Caco-2 (cell line): ENCODE measurements at regions not wholly inside any gene's neighbourhood (a gene's known extent, or its start where the extent isn't known, plus 50 kb on each side); places are given as distances from the start of the nearest gene placed in this dataset.

Source experiments
- BruUV-seq: library from RNA; stranded (reverse); fragments of 400-500 nt; replicated peaks from 2 replicates; lab custom pipeline; 2021; lab: Mats Ljungman, UMichigan
- CTCF ChIA-PET: fragments of 300-600 bp; sonication (Branson Sonifier 250); formaldehyde crosslinking; loops from one replicate; lab custom pipeline; 2022; ENCODE audit warnings: antibody characterized with exemption; lab: Charles Lee
- POLR2A ChIA-PET: fragments of 300-600 bp; sonication (Branson Sonifier 250); formaldehyde crosslinking; loops from one replicate; lab custom pipeline; 2022; ENCODE audit warnings: antibody characterized with exemption; lab: Charles Lee
- DNase-seq, 2 experiments: peaks; one replicate each; pipeline versions ENCODE4 v3.0.0 to v3.0.0-alpha.2; 2020 to 2022
- H3K27me3 ChIP-seq: replicated peaks from 2 replicates; pipeline ENCODE4 v1.6.0; 2011; ENCODE audit warnings: low read length; ENCODE audit not compliant: control insufficient read depth, insufficient read depth
- H3K36me3 ChIP-seq: 2 replicates; pipeline ENCODE4 v1.5.1; 2011; ENCODE audit warnings: low read length; ENCODE audit not compliant: control insufficient read depth, insufficient read depth
- H3K4me1 ChIP-seq: fragments of 250-450 bp; sonication (Bioruptor Pico); 2 replicates; pipeline ENCODE4 v1.5.1; 2020; ENCODE audit warnings: mild to moderate bottlenecking
- H3K4me3 ChIP-seq: 2 replicates; pipeline ENCODE4 v1.5.1; 2011; ENCODE audit warnings: low read depth, mild to moderate bottlenecking, control low read depth, low read length
- H3K9me3 ChIP-seq: fragments of 250-450 bp; sonication (Bioruptor Pico); 2 replicates; pipeline ENCODE4 v1.5.1; 2020; ENCODE audit warnings: mild to moderate bottlenecking, moderate library complexity
- H3K27ac Mint-ChIP-seq: one replicate; pipeline ENCODE4 v1.8.0; 2022; ENCODE audit warnings: mixed read lengths; ENCODE audit not compliant: unreplicated experiment
- H3K27me3 Mint-ChIP-seq: one replicate; pipeline ENCODE4 v1.8.0; 2022; ENCODE audit warnings: mixed read lengths; ENCODE audit not compliant: insufficient read depth, unreplicated experiment
- H3K36me3 Mint-ChIP-seq: one replicate; pipeline ENCODE4 v1.8.0; 2022; ENCODE audit warnings: mild to moderate bottlenecking, mixed read lengths; ENCODE audit not compliant: insufficient read depth, unreplicated experiment
- H3K4me1 Mint-ChIP-seq: one replicate; pipeline ENCODE4 v1.8.0; 2022; ENCODE audit warnings: low read depth, mixed read lengths; ENCODE audit not compliant: unreplicated experiment
- H3K4me3 Mint-ChIP-seq: one replicate; pipeline ENCODE4 v1.8.0; 2022; ENCODE audit warnings: mild to moderate bottlenecking, moderate library complexity, mixed read lengths; ENCODE audit not compliant: unreplicated experiment
- H3K9me3 Mint-ChIP-seq: one replicate; pipeline ENCODE4 v1.8.0; 2022; ENCODE audit warnings: mixed read lengths; ENCODE audit not compliant: unreplicated experiment
- intact Hi-C: fragments of 100-400 bp; cut with micrococcal nuclease; formaldehyde crosslinking; loops from one replicate; pipeline ENCODE4 v1.10.0; 2022; ENCODE audit not compliant: unreplicated experiment
- TF ChIP-seq, protein P1 (sequence below), 2 experiments: fragments of 200-600 bp in 1 of 2; IDR thresholded peaks; 1 replicate in 1 of 2; 2 replicates in 1 of 2; pipeline versions ENCODE4 v1.5.1 to v1.8.0; 2011 to 2022; ENCODE audit warnings: antibody characterized with exemption in 1 of 2, control low read depth in 1 of 2, inconsistent platforms in 1 of 2, low read depth in 1 of 2, low read length in 1 of 2, mild to moderate bottlenecking in 1 of 2, moderate library complexity in 1 of 2; ENCODE audit not compliant: insufficient read depth in 1 of 2, severe bottlenecking in 1 of 2, unreplicated experiment in 1 of 2

DNA sequence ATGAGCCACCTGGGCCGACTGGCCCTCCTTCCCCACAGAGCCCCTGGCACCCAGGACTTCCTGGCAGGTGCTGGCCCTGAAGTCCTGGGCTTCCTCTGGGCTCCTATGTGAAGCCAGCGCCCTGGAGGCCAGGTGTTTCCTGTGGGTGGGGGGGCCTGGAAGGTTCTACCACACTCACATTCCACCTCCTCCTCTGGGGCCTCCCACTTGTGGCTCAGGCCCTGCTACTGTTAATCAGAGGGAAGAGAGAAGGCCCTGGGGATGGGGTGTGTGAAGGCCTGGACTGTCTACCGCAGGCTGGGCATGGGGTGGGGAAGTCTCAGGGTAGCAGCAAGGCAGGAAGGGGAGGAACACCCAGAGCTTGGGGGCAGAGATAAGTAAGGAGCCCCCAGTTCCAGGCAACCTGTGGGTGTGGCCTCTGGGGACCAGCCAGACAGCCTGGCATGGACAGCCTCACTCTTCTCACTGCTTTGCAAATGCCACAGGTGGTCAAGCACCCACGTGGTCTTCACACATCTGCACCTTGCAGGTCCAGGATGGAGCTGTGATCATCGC lies 111.9 kb upstream of the TNRC6C start:
- no peak overlapping the region for H3K4me3 ChIP-seq
- ChIA-PET POLR2A (no interaction called here), CTCF (interaction anchor here (1.0 kb wide), 1 partner anchor 111 kb away, joined by 4 read pairs; no protein-coding TSS in a partner anchor)
- Mint-ChIP-seq H3K27me3 (no peaks in the 10 kb centered on the region), H3K36me3 (no peaks in the 10 kb centered on the region), H3K4me3 (no peak overlapping the region), H3K27ac (no peak overlapping the region), H3K9me3 (no peaks in the 10 kb centered on the region), H3K4me1 (no peaks in the 10 kb centered on the region)
- TF ChIP-seq, protein P1, sequence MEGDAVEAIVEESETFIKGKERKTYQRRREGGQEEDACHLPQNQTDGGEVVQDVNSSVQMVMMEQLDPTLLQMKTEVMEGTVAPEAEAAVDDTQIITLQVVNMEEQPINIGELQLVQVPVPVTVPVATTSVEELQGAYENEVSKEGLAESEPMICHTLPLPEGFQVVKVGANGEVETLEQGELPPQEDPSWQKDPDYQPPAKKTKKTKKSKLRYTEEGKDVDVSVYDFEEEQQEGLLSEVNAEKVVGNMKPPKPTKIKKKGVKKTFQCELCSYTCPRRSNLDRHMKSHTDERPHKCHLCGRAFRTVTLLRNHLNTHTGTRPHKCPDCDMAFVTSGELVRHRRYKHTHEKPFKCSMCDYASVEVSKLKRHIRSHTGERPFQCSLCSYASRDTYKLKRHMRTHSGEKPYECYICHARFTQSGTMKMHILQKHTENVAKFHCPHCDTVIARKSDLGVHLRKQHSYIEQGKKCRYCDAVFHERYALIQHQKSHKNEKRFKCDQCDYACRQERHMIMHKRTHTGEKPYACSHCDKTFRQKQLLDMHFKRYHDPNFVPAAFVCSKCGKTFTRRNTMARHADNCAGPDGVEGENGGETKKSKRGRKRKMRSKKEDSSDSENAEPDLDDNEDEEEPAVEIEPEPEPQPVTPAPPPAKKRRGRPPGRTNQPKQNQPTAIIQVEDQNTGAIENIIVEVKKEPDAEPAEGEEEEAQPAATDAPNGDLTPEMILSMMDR (IDR thresholded peaks at IDR 0.05; ENCODE audit: insufficient read depth in 1 of 2, low read depth in 1 of 2, low read length in 1 of 2, severe bottlenecking in 1 of 2, unreplicated experiment in 1 of 2), result no peak
- BruUV-seq, result no TSS peak
- DNase-seq, result no peak
- intact Hi-C loops, result no loop called here
- no peaks in the 10 kb centered on the region for H3K4me1 ChIP-seq
- H3K9me3 ChIP-seq, result peaks cover 5% of the 10 kb centered on the region
- H3K27me3 ChIP-seq, result no peaks in the 10 kb centered on the region
- H3K36me3 ChIP-seq, result no peaks in the 10 kb centered on the region

- H3K36me3 ChIP-seq, result no peaks in the 10 kb centered on the region
- H3K9me3 ChIP-seq, result peaks cover 5% of the 10 kb centered on the region
- TF ChIP-seq, protein P1 (IDR thresholded peaks at IDR 0.05; ENCODE audit: insufficient read depth in 1 of 2, low read depth in 1 of 2, low read length in 1 of 2, severe bottlenecking in 1 of 2, unreplicated experiment in 1 of 2), result no peak
- ChIA-PET POLR2A (no interaction called here), CTCF (interaction anchor here (1.0 kb wide), 1 partner anchor 110 kb away, joined by 4 read pairs; no protein-coding TSS in a partner anchor)
- Mint-ChIP-seq H3K27ac (no peak overlapping the region), H3K27me3 (no peaks in the 10 kb centered on the region), H3K4me1 (no peaks in the 10 kb centered on the region), H3K4me3 (no peak overlapping the region), H3K36me3 (no peaks in the 10 kb centered on the region), H3K9me3 (no peaks in the 10 kb centered on the region)
- no peak for DNase-seq
- H3K4me3 ChIP-seq, result no peak overlapping the region
- no peaks in the 10 kb centered on the region for H3K27me3 ChIP-seq
- intact Hi-C loops, result no loop called here
- no TSS peak for BruUV-seq
- no peaks in the 10 kb centered on the region for H3K4me1 ChIP-seq
Observed at GRCh38 chr17:77847221-77848085, 111.0 kb upstream of the TNRC6C start.

GRCh38 chr17:77848257-77848656 lies 110.2 kb upstream of the TNRC6C start:
- TF ChIP-seq, protein P1 (IDR thresholded peaks at IDR 0.05; ENCODE audit: insufficient read depth in 1 of 2, low read depth in 1 of 2, low read length in 1 of 2, severe bottlenecking in 1 of 2, unreplicated experiment in 1 of 2), result no peak
- no peak for DNase-seq
- Mint-ChIP-seq H3K27ac (no peak overlapping the region), H3K4me1 (no peaks in the 10 kb centered on the region), H3K9me3 (no peaks in the 10 kb centered on the region), H3K36me3 (no peaks in the 10 kb centered on the region), H3K27me3 (no peaks in the 10 kb centered on the region), H3K4me3 (no peak overlapping the region)
- no TSS peak for BruUV-seq
- Histone ChIP-seq H3K36me3 (no peaks in the 10 kb centered on the region), H3K4me1 (no peaks in the 10 kb centered on the region), H3K9me3 (peaks cover 5% of the 10 kb centered on the region), H3K27me3 (no peaks in the 10 kb centered on the region), H3K4me3 (no peak overlapping the region)
- intact Hi-C loops, result no loop called here
- CTCF ChIA-PET, result interaction anchor here (1.5 kb wide), 1 partner anchor 14 kb away, joined by 3 read pairs; no protein-coding TSS in a partner anchor
- POLR2A ChIA-PET, result no interaction called here
